AG09319 (cell line): ENCODE measurements at regions not wholly inside any gene's neighbourhood (a gene's known extent, or its start where the extent isn't known, plus 50 kb on each side); places are given as distances from the start of the nearest gene placed in this dataset.
"Not testable (repeated sequence)": the region's sequence is repeated elsewhere in the genome, so short reads cannot be mapped to it uniquely, and the experiment has no call there.

Experiments used
- DNase-seq: peaks from one replicate; pipeline ENCODE4 v3.0.0-alpha.2; 2010; ENCODE audit warnings: low read depth; ENCODE audit errors: extremely low read depth
- CTCF ChIP-seq: IDR thresholded peaks from 2 replicates; pipeline ENCODE4 v1.5.1; 2011; ENCODE audit warnings: low read depth, mild to moderate bottlenecking, inconsistent platforms, low read length, moderate library complexity

- not testable (repeated sequence) for DNase-seq
These were observed 294.7 kb upstream of the TEKT4 start for GRCh38 chr2:94576486-94576885.

- DNase-seq, result not testable (repeated sequence)
These were observed 294.1 kb upstream of the TEKT4 start for GRCh38 chr2:94577160-94577559.

- not testable (repeated sequence) for DNase-seq
These were observed 292.0 kb upstream of the TEKT4 start for GRCh38 chr2:94579221-94579620.

- DNase-seq, result not testable (repeated sequence)
These were observed 288.0 kb upstream of the TEKT4 start for GRCh38 chr2:94583081-94583723.

GRCh38 chr2:94584569-94584968 is 286.7 kb upstream of the TEKT4 start:
- not testable (repeated sequence) for DNase-seq

GRCh38 chr2:94586032-94586982 is 284.9 kb upstream of the TEKT4 start:
- TF ChIP-seq CTCF, result peak; percentile 41
- not testable (repeated sequence) for DNase-seq

- DNase-seq, result not testable (repeated sequence)
These were observed 284.2 kb upstream of the TEKT4 start for GRCh38 chr2:94587042-94587441.

- not testable (repeated sequence) for DNase-seq
These were observed 277.0 kb upstream of the TEKT4 start for GRCh38 chr2:94594019-94594836.

GRCh38 chr2:94595956-94596355 is 275.3 kb upstream of the TEKT4 start:
- DNase-seq, result not testable (repeated sequence)

GRCh38 chr2:94598075-94598713 is 273.0 kb upstream of the TEKT4 start:
- DNase-seq, result not testable (repeated sequence)

GRCh38 chr2:94600929-94601328 is 270.3 kb upstream of the TEKT4 start:
- DNase-seq, result not testable (repeated sequence)

GRCh38 chr2:94602466-94602865 is 268.8 kb upstream of the TEKT4 start:
- no peak for DNase-seq
- no peak for TF ChIP-seq CTCF
